GM19397 (cell line): ENCODE measurements at regions not wholly inside any gene's neighbourhood (a gene's known extent, or its start where the extent isn't known, plus 50 kb on each side); places are given as distances from the start of the nearest gene placed in this dataset.

ENCODE experiments used
- ATAC-seq: cut with Tn5 transposase; IDR thresholded peaks from one replicate; pipeline ENCODE4 v1.9.1; 2021; ENCODE audit warnings: mild to moderate bottlenecking, moderate library complexity; ENCODE audit not compliant: unreplicated experiment

DNA sequence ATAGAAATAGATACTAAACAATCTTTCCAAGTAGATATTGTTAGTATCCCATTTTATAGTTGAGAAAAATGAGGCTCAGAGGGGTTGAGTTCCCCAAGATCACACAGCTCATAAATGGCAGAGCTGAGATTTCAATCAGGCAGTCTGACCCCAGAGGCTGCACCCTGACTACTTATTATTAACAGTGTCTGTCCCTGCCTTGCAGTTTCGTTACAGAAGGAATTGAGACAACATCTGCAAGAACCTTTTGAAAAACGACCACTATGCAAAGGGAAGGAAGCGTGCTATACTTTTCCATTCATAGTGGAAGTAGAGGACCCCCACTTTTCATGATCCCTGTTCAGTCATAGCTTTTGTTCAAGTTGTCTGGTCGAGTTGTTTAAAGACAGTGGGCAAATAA, 53.2 kb upstream of the SEC11C start:
- no peak for ATAC-seq

- no peak for ATAC-seq
Observed at GRCh38 chr18:59087391-59087790, 52.3 kb upstream of the SEC11C start.
